ENCODE measurements at regions not wholly inside any gene's neighbourhood (a gene's known extent, or its start where the extent isn't known, plus 50 kb on each side); places are given as distances from the start of the nearest gene placed in this dataset.

- intact Hi-C loops (cut with micrococcal nuclease; ENCODE audit: unreplicated experiment) (no loop called here), in situ Hi-C loops (cut with HindIII; ENCODE audit: extremely low pct_ligation_motif_present, low pct_unique_long_range_greater_than_20kb) (no loop called here)
- BruUV-seq (replicated peaks) = no TSS peak
- Histone ChIP-seq H3K9ac (ENCODE audit: insufficient read depth, low read depth, low read length) (no peak overlapping the region), H3K4me1 (ENCODE audit: insufficient read depth, low read length) (peaks cover 9% of the 10 kb centered on the region), H3K27me3 (ENCODE audit: control insufficient read depth in 1 of 2, insufficient read depth in 2 of 2, low read length in 2 of 2) (no peaks in the 10 kb centered on the region; a peak in 1 of 5 replicates), H4K20me1 (ENCODE audit: insufficient read depth, low read length) (no peaks in the 10 kb centered on the region), H3K27ac (ENCODE audit: extremely low read length, insufficient read depth, low read length) (no peak overlapping the region), H2AFZ (ENCODE audit: low read length) (no peak overlapping the region), H3K9me3 (ENCODE audit: low read length) (no peaks in the 10 kb centered on the region), H3K79me2 (ENCODE audit: insufficient read depth, low read length) (no peaks in the 10 kb centered on the region), H3K4me2 (ENCODE audit: low read depth, low read length) (no peak overlapping the region), H3K36me3 (replicated peaks in 1 of 2; ENCODE audit: control insufficient read depth in 1 of 2, insufficient read depth in 2 of 2, low read length in 2 of 2) (no peaks in the 10 kb centered on the region), H3K4me3 (replicated peaks in 1 of 3; ENCODE audit: insufficient read depth in 1 of 3, low read depth in 2 of 3, low read length in 3 of 3) (no peak overlapping the region)
- ChIA-PET CTCF (ENCODE audit: low intra/inter-chr PET ratio, low total read pairs) (no interaction called here), POLR2A (no interaction called here)
- FAIRE-seq (no peak), ATAC-seq (no peak), DNase-seq (ENCODE audit: low spot score) (no peak)
- 6% methylated on average over 2 of the region's 2 CpGs for WGBS (ENCODE audit: low lambda C conversion rate)
- TF ChIP-seq POGK (CRISPR knock-in tag; conservative IDR thresholded peaks at IDR 0.05) = no peak
- no peak for TF ChIP-seq ZFP90 (CRISPR knock-in tag; IDR thresholded peaks at IDR 0.05; ENCODE audit: borderline replicate concordance)
- no peak for TF ChIP-seq GTF3A (CRISPR knock-in tag; conservative IDR thresholded peaks at IDR 0.05)
- no peak for TF ChIP-seq NR2F6 (IDR thresholded peaks at IDR 0.05)
- no peak for TF ChIP-seq NR2F6 (CRISPR knock-in tag; IDR thresholded peaks at IDR 0.05)
- no peak for TF ChIP-seq ZC3H13 (CRISPR knock-in tag; IDR thresholded peaks at IDR 0.05)
- TF ChIP-seq ZSCAN21 (CRISPR knock-in tag; IDR thresholded peaks at IDR 0.05; ENCODE audit: borderline replicate concordance) = no peak
- TF ChIP-seq KIAA2018 (CRISPR knock-in tag; IDR thresholded peaks at IDR 0.05; ENCODE audit: borderline replicate concordance) = no peak
- TF ChIP-seq, protein P1, sequence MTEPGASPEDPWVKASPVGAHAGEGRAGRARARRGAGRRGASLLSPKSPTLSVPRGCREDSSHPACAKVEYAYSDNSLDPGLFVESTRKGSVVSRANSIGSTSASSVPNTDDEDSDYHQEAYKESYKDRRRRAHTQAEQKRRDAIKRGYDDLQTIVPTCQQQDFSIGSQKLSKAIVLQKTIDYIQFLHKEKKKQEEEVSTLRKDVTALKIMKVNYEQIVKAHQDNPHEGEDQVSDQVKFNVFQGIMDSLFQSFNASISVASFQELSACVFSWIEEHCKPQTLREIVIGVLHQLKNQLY (CRISPR knock-in tag; IDR thresholded peaks at IDR 0.05) = no peak
- TF ChIP-seq ZNF607 (CRISPR knock-in tag; IDR thresholded peaks at IDR 0.05; ENCODE audit: borderline replicate concordance) = no peak
- TF ChIP-seq, protein P2, sequence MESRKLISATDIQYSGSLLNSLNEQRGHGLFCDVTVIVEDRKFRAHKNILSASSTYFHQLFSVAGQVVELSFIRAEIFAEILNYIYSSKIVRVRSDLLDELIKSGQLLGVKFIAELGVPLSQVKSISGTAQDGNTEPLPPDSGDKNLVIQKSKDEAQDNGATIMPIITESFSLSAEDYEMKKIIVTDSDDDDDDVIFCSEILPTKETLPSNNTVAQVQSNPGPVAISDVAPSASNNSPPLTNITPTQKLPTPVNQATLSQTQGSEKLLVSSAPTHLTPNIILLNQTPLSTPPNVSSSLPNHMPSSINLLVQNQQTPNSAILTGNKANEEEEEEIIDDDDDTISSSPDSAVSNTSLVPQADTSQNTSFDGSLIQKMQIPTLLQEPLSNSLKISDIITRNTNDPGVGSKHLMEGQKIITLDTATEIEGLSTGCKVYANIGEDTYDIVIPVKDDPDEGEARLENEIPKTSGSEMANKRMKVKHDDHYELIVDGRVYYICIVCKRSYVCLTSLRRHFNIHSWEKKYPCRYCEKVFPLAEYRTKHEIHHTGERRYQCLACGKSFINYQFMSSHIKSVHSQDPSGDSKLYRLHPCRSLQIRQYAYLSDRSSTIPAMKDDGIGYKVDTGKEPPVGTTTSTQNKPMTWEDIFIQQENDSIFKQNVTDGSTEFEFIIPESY (CRISPR knock-in tag; IDR thresholded peaks at IDR 0.05) = no peak
Measured at GRCh38 chr2:64757126-64757525, 103.4 kb upstream of the SERTAD2 start.

All from HepG2 (cell line).